MM.1S (cell line): ENCODE measurements at regions not wholly inside any gene's neighbourhood (a gene's known extent, or its start where the extent isn't known, plus 50 kb on each side); places are given as distances from the start of the nearest gene placed in this dataset.

Experiments
- DNase-seq: peaks from one replicate; pipeline ENCODE4 v3.0.0-alpha.2; 2015
- H2AFZ ChIP-seq: fragments of 300-600 bp; sonication (generic); 2 replicates; pipeline ENCODE4 v1.6.0; 2016; ENCODE audit warnings: antibody characterized with exemption, low read length
- H3F3A ChIP-seq: fragments of 300-600 bp; sonication (generic); 2 replicates; pipeline ENCODE4 v1.6.1; 2016; ENCODE audit warnings: mild to moderate bottlenecking, antibody characterized with exemption, low read length, moderate library complexity, mixed read lengths; ENCODE audit not compliant: insufficient read depth
- H3K27ac ChIP-seq: fragments of 300-600 bp; sonication (generic); 2 replicates; pipeline ENCODE4 v1.5.1; 2016; ENCODE audit warnings: mild to moderate bottlenecking, low read length
- H3K27me3 ChIP-seq: fragments of 300-600 bp; sonication (generic); replicated peaks from 2 replicates; pipeline ENCODE4 v1.6.0; 2016; ENCODE audit warnings: low read length; ENCODE audit not compliant: insufficient read depth
- H3K36me3 ChIP-seq: fragments of 300-600 bp; sonication (generic); replicated peaks from 2 replicates; pipeline ENCODE4 v1.6.1; 2016; ENCODE audit warnings: mild to moderate bottlenecking, low read length, mixed read lengths; ENCODE audit not compliant: insufficient read depth
- H3K4me1 ChIP-seq: fragments of 300-600 bp; sonication (generic); 2 replicates; pipeline ENCODE4 v1.6.1; 2016; ENCODE audit warnings: low read length, mixed read lengths
- H3K4me2 ChIP-seq: fragments of 300-600 bp; sonication (generic); 2 replicates; pipeline ENCODE4 v1.6.0; 2016; ENCODE audit warnings: low read depth, low read length
- H3K4me3 ChIP-seq: fragments of 300-600 bp; sonication (generic); 2 replicates; pipeline ENCODE4 v1.5.1; 2016; ENCODE audit warnings: low read length, mixed read lengths
- H3K79me2 ChIP-seq: fragments of 300-600 bp; sonication (generic); 2 replicates; pipeline ENCODE4 v1.6.1; 2016; ENCODE audit warnings: mixed run types, low read length, mixed read lengths
- H3K9ac ChIP-seq: fragments of 300-600 bp; sonication (generic); 2 replicates; pipeline ENCODE4 v1.6.1; 2016; ENCODE audit warnings: low read length, mixed read lengths
- H3K9me2 ChIP-seq: fragments of 300-600 bp; sonication (generic); replicated peaks from 2 replicates; pipeline ENCODE4 v1.6.1; 2016; ENCODE audit warnings: mild to moderate bottlenecking, low read length, mixed read lengths; ENCODE audit not compliant: insufficient read depth
- H3K9me3 ChIP-seq: fragments of 300-600 bp; sonication (generic); replicated peaks from 2 replicates; pipeline ENCODE4 v1.6.1; 2016; ENCODE audit warnings: mild to moderate bottlenecking, low read length, mixed read lengths; ENCODE audit not compliant: insufficient read depth
- H4K20me1 ChIP-seq: fragments of 300-600 bp; sonication (generic); 2 replicates; pipeline ENCODE4 v1.6.1; 2016; ENCODE audit warnings: mild to moderate bottlenecking, low read length, moderate library complexity, mixed read lengths; ENCODE audit not compliant: insufficient read depth
- CTCF ChIP-seq: fragments of 300-600 bp; sonication (generic); IDR thresholded peaks from 2 replicates; pipeline ENCODE4 v1.5.1; 2016; ENCODE audit warnings: antibody characterized with exemption, low read length, mixed read lengths
- EZH2 ChIP-seq: fragments of 300-600 bp; sonication (generic); optimal IDR thresholded peaks from 2 replicates; pipeline ENCODE3; 2017; ENCODE audit warnings: low read depth, mild to moderate bottlenecking, antibody characterized with exemption, low read length, mixed read lengths
- EZH2phosphoT487 ChIP-seq: fragments of 300-600 bp; sonication (generic); IDR thresholded peaks from 2 replicates; pipeline ENCODE4 v1.6.1; 2018; ENCODE audit warnings: antibody characterized with exemption, low read length

- no peak overlapping the region for H3K27ac ChIP-seq
Measured at GRCh38 chr13:44193731-44194130, 179.9 kb upstream of the SERP2 start.

DNA sequence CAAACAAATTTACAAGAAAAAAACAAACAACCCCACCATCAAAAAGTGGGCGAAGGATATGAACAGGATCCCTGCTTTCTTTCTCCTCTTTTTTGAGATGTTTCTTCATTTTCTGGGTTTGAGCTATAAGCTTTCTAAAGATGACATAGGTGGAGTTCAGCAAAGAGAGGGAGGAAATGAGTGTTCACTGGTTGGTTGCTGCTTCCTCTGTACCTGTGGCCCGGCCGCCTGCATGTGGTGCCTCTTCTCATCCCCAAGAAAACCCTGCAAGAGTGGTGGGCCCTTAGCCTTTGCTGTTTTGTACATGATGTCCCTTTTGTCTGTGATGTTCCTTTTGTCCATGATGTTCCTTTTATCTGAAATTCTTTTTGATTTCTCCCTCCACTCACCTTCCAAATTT, 178.4 kb upstream of the SERP2 start:
- H2AFZ ChIP-seq: no peak overlapping the region

More at GRCh38 chr13:44193731-44194130, 179.9 kb upstream of the SERP2 start:
- TF ChIP-seq CTCF: no peak
- no peak for TF ChIP-seq EZH2
- TF ChIP-seq EZH2phosphoT487: no peak
- Histone ChIP-seq H3K4me2 (no peak overlapping the region), H3K79me2 (no peaks in the 10 kb centered on the region), H3K9me3 (no peaks in the 10 kb centered on the region), H3K36me3 (no peaks in the 10 kb centered on the region), H2AFZ (no peak overlapping the region), H3K9me2 (no peaks in the 10 kb centered on the region), H3K4me1 (peaks cover 19% of the 10 kb centered on the region), H3K27me3 (no peaks in the 10 kb centered on the region), H3K9ac (no peak overlapping the region), H4K20me1 (no peaks in the 10 kb centered on the region), H3F3A (peaks cover 11% of the 10 kb centered on the region; the same call in 1 of the 2 replicates), H3K4me3 (no peak overlapping the region)
- DNase-seq: no peak

DNA sequence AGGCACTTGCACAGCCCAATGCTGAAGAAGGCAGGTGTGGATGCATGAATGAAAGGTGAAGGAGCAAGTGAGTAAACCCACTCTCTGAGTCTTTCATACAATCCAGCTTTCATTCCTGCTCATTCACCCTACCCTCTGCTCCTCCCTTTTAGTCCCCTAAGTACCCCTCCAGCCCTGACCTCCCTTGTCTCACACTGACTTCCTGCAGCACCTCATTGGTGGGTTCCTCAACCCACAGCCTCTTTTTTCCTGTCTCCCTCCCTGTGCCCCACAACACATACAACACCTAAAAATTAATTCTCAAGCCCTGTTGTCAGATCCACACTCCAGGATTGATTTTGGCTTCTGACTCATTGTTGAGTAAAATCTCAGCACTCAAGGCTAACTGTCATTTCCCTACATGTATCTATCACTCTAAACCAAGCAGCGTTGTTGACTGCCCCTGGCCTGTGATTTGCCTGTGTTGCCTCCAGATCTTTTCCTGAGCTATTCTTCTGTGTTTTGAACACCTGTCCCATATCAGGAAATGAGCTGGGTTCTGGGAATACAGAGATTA, 177.3 kb upstream of the SERP2 start:
- Histone ChIP-seq H3K27ac (no peak overlapping the region), H3K9me3 (no peaks in the 10 kb centered on the region), H3K9me2 (no peaks in the 10 kb centered on the region), H3K79me2 (no peaks in the 10 kb centered on the region), H3K4me1 (peaks cover 23% of the 10 kb centered on the region), H3K4me3 (no peak overlapping the region), H3K9ac (no peak overlapping the region), H4K20me1 (no peaks in the 10 kb centered on the region), H3K4me2 (no peak overlapping the region), H3K36me3 (no peaks in the 10 kb centered on the region), H3F3A (peaks cover 11% of the 10 kb centered on the region; the same call in 1 of the 2 replicates), H3K27me3 (no peaks in the 10 kb centered on the region), H2AFZ (no peak overlapping the region)
- no peak for TF ChIP-seq EZH2
- no peak for TF ChIP-seq CTCF
- TF ChIP-seq EZH2phosphoT487: no peak
- no peak for DNase-seq

More for the DNA sequence above, 178.4 kb upstream of the SERP2 start:
- Histone ChIP-seq H4K20me1 (no peaks in the 10 kb centered on the region), H3K79me2 (no peaks in the 10 kb centered on the region), H3K27me3 (no peaks in the 10 kb centered on the region), H3K4me2 (no peak overlapping the region), H3K36me3 (no peaks in the 10 kb centered on the region), H3F3A (peaks cover 11% of the 10 kb centered on the region; the same call in 1 of the 2 replicates), H3K4me3 (no peak overlapping the region), H3K4me1 (peaks cover 23% of the 10 kb centered on the region), H3K9me3 (no peaks in the 10 kb centered on the region), H3K27ac (no peak overlapping the region), H3K9ac (no peak overlapping the region), H3K9me2 (no peaks in the 10 kb centered on the region)
- DNase-seq: no peak
- TF ChIP-seq EZH2phosphoT487 (no peak), CTCF (no peak), EZH2 (no peak)
